H9 (cell line): ENCODE measurements at regions not wholly inside any gene's neighbourhood (a gene's known extent, or its start where the extent isn't known, plus 50 kb on each side); places are given as distances from the start of the nearest gene placed in this dataset.

ENCODE experiments used
- DNase-seq: peaks from one replicate; pipeline ENCODE4 v3.0.0-alpha.2; 2017
- H2AFZ ChIP-seq: one replicate; pipeline ENCODE4 v1.6.1; 2013; ENCODE audit warnings: mild to moderate bottlenecking, low read length, control low read depth, moderate library complexity
- H2AK5ac ChIP-seq: 2 replicates; pipeline ENCODE4 v1.6.1; 2013; ENCODE audit warnings: low read length, control low read depth, mixed read lengths; ENCODE audit not compliant: insufficient read length
- H2BK120ac ChIP-seq: one replicate; pipeline ENCODE4 v1.6.1; 2013; ENCODE audit warnings: low read depth, mild to moderate bottlenecking, low read length, control low read depth, inconsistent platforms; ENCODE audit not compliant: poor library complexity, severe bottlenecking
- H2BK12ac ChIP-seq: 2 replicates; pipeline ENCODE4 v1.6.1; 2013; ENCODE audit warnings: low read length, control low read depth, mixed read lengths, low read depth; ENCODE audit not compliant: insufficient read length
- H2BK15ac ChIP-seq: 2 replicates; pipeline ENCODE4 v1.6.1; 2013; ENCODE audit warnings: low read depth, low read length, control low read depth
- H2BK20ac ChIP-seq: one replicate; pipeline ENCODE4 v1.6.1; 2013; ENCODE audit warnings: low read depth, mild to moderate bottlenecking, low read length, control low read depth, inconsistent platforms; ENCODE audit not compliant: poor library complexity, severe bottlenecking
- H2BK5ac ChIP-seq: 2 replicates; pipeline ENCODE4 v1.6.1; 2013; ENCODE audit warnings: low read length, control low read depth, mixed read lengths; ENCODE audit not compliant: insufficient read length
- H3K14ac ChIP-seq: 2 replicates; pipeline ENCODE4 v1.6.1; 2013; ENCODE audit warnings: low read length, control low read depth; ENCODE audit not compliant: insufficient read depth
- H3K18ac ChIP-seq: 2 replicates; pipeline ENCODE4 v1.6.1; 2013; ENCODE audit warnings: low read depth, mild to moderate bottlenecking, mixed read lengths, low read length, control low read depth; ENCODE audit not compliant: insufficient read length
- H3K23ac ChIP-seq: 2 replicates; pipeline ENCODE4 v1.6.1; 2013; ENCODE audit warnings: low read length, control low read depth, mixed read lengths, low read depth; ENCODE audit not compliant: insufficient read length
- H3K23me2 ChIP-seq: 2 replicates; pipeline ENCODE4 v1.6.1; 2013; ENCODE audit warnings: low read depth, mild to moderate bottlenecking, mixed read lengths, low read length, control low read depth; ENCODE audit not compliant: insufficient read length, poor library complexity, severe bottlenecking
- H3K27ac ChIP-seq: 2 replicates; pipeline ENCODE4 v1.5.1; 2013; ENCODE audit warnings: low read length, control low read depth, mixed read lengths, low read depth; ENCODE audit not compliant: insufficient read length
- H3K27me3 ChIP-seq: 2 replicates; pipeline ENCODE4 v1.6.1; 2013; ENCODE audit warnings: low read length, control low read depth, inconsistent platforms; ENCODE audit not compliant: insufficient read depth
- H3K4ac ChIP-seq: 2 replicates; pipeline ENCODE4 v1.6.1; 2013; ENCODE audit warnings: low read depth, mild to moderate bottlenecking, control low read depth, inconsistent platforms, low read length, moderate library complexity
- H3K4me1 ChIP-seq: 2 replicates; pipeline ENCODE4 v1.6.1; 2013; ENCODE audit warnings: low read length, control low read depth, inconsistent platforms; ENCODE audit not compliant: insufficient read depth
- H3K4me2 ChIP-seq: 2 replicates; pipeline ENCODE4 v1.6.1; 2013; ENCODE audit warnings: low read length, control low read depth, mixed read lengths; ENCODE audit not compliant: insufficient read length, insufficient read depth
- H3K56ac ChIP-seq: 2 replicates; pipeline ENCODE4 v1.6.1; 2013; ENCODE audit warnings: low read depth, mild to moderate bottlenecking, mixed read lengths, low read length, control low read depth; ENCODE audit not compliant: insufficient read length
- H3K79me1 ChIP-seq: 2 replicates; pipeline ENCODE4 v1.6.1; 2013; ENCODE audit warnings: low read depth, mild to moderate bottlenecking, moderate library complexity, low read length, control low read depth, inconsistent platforms; ENCODE audit not compliant: insufficient read depth, poor library complexity, severe bottlenecking
- H3K79me2 ChIP-seq: 2 replicates; pipeline ENCODE4 v1.6.1; 2013; ENCODE audit warnings: low read length, control low read depth, inconsistent platforms; ENCODE audit not compliant: insufficient read depth
- H3K9ac ChIP-seq: 2 replicates; pipeline ENCODE4 v1.6.1; 2013; ENCODE audit warnings: low read length, control low read depth, mixed read lengths; ENCODE audit not compliant: insufficient read length; ENCODE audit errors: extremely low read depth
- H3K9me3 ChIP-seq: one replicate; pipeline ENCODE4 v1.6.1; 2013; ENCODE audit warnings: low read depth, low read length, inconsistent platforms; ENCODE audit not compliant: control insufficient read depth
- H3T11ph ChIP-seq: one replicate; pipeline ENCODE4 v1.6.1; 2013; ENCODE audit warnings: mild to moderate bottlenecking, low read length, control low read depth, inconsistent platforms
- H4K20me1 ChIP-seq: one replicate; pipeline ENCODE4 v1.6.1; 2013; ENCODE audit not compliant: control insufficient read depth, insufficient read length, insufficient read depth
- H4K5ac ChIP-seq: 2 replicates; pipeline ENCODE4 v1.6.1; 2013; ENCODE audit warnings: low read depth, mild to moderate bottlenecking, mixed read lengths, low read length, control low read depth; ENCODE audit not compliant: insufficient read length
- H4K8ac ChIP-seq: replicated peaks from 2 replicates; pipeline ENCODE4 v1.6.1; 2013; ENCODE audit warnings: low read length, control low read depth, mixed read lengths, low read depth; ENCODE audit not compliant: insufficient read length
- H4K91ac ChIP-seq: 2 replicates; pipeline ENCODE4 v1.6.1; 2013; ENCODE audit warnings: low read depth, mild to moderate bottlenecking, moderate library complexity, mixed read lengths, low read length, control low read depth; ENCODE audit not compliant: insufficient read length
- H3K27ac Mint-ChIP-seq, 3 experiments: 2 replicates in 2 of 3; 3 replicates in 1 of 3; pipeline ENCODE4 v1.8.0; 2020 to 2021; ENCODE audit warnings: mixed read lengths in 3 of 3, mild to moderate bottlenecking in 1 of 3, moderate library complexity in 1 of 3
- H3K27me3 Mint-ChIP-seq: 2 replicates; pipeline ENCODE4 v1.8.0; 2021; ENCODE audit warnings: low read depth, mild to moderate bottlenecking, moderate library complexity, mixed read lengths
- H3K36me3 Mint-ChIP-seq, 3 experiments: 2 replicates in 2 of 3; 3 replicates in 1 of 3; pipeline ENCODE4 v1.8.0; 2020 to 2021; ENCODE audit warnings: low read depth in 3 of 3, mixed read lengths in 3 of 3; ENCODE audit not compliant: insufficient read depth in 1 of 3
- H3K4me1 Mint-ChIP-seq, 2 experiments: 2 replicates each; pipeline ENCODE4 v1.8.0; 2020; ENCODE audit warnings: mixed read lengths in 2 of 2
- H3K4me3 Mint-ChIP-seq, 2 experiments: 2 replicates in 1 of 2; 3 replicates in 1 of 2; pipeline ENCODE4 v1.8.0; 2020 to 2021; ENCODE audit warnings: mild to moderate bottlenecking in 2 of 2, mixed read lengths in 2 of 2, moderate library complexity in 1 of 2
- H3K9me3 Mint-ChIP-seq, 2 experiments: 2 replicates in 1 of 2; 3 replicates in 1 of 2; pipeline ENCODE4 v1.8.0; 2020; ENCODE audit warnings: mild to moderate bottlenecking in 2 of 2, mixed read lengths in 2 of 2, moderate library complexity in 1 of 2
- CTCF ChIP-seq: fragments of 200-600 bp; sonication (generic); conservative IDR thresholded peaks from 3 replicates; pipeline ENCODE4 v1.8.0; 2021; ENCODE audit warnings: antibody characterized with exemption, mild to moderate bottlenecking
- WGBS: extraction: QIAGEN DNeasy Blood & Tissue Kit; methylation state at CpG from one replicate; pipeline ENCODE4 v1.1.7; 2013; ENCODE audit warnings: missing lambda C conversion rate, low lambda C conversion rate, mixed read lengths; ENCODE audit not compliant: insufficient read length; ENCODE audit errors: extremely low coverage; 5-methylcytosine and 5-hydroxymethylcytosine counted together

- no peaks in the 10 kb centered on the region for H3K27me3 ChIP-seq
- H3K36me3 Mint-ChIP-seq = no peaks in the 10 kb centered on the region
- no peaks in the 10 kb centered on the region for H3K79me1 ChIP-seq
- H3K27ac ChIP-seq = no peak overlapping the region
- TF ChIP-seq CTCF = no peak
- H4K20me1 ChIP-seq = peaks cover 2% of the 10 kb centered on the region
- no peaks in the 10 kb centered on the region for H3K9me3 ChIP-seq
- no peak overlapping the region for H3K9ac ChIP-seq
- H2BK20ac ChIP-seq = no peak overlapping the region
- no peak overlapping the region for H3K4ac ChIP-seq
- H3K9me3 Mint-ChIP-seq = no peaks in the 10 kb centered on the region; a peak in 1 of 5 replicates
- H4K91ac ChIP-seq = no peak overlapping the region
- peaks cover 2 to 7% of the 10 kb centered on the region in 2 experiments for H3K4me1 Mint-ChIP-seq
- no peak overlapping the region for H3K18ac ChIP-seq
- H3K27me3 Mint-ChIP-seq = peaks cover 6% of the 10 kb centered on the region; the same call in 1 of the 2 replicates
- no peak overlapping the region for H2BK12ac ChIP-seq
- no peak overlapping the region for H3T11ph ChIP-seq
- no peaks in the 10 kb centered on the region for H3K79me2 ChIP-seq
- no peak overlapping the region for H2BK15ac ChIP-seq
- no peak overlapping the region for H2BK120ac ChIP-seq
- H4K8ac ChIP-seq = no peak overlapping the region
- no peak overlapping the region for H3K14ac ChIP-seq
- no peak overlapping the region for H3K56ac ChIP-seq
- no peaks in the 10 kb centered on the region for H3K4me1 ChIP-seq
- no CpG with 5 or more reads among the region's 2 CpGs for WGBS
- H3K23me2 ChIP-seq = no peaks in the 10 kb centered on the region
- no peak overlapping the region; a peak in 1 of 7 replicates for H3K27ac Mint-ChIP-seq
- H3K4me2 ChIP-seq = no peak overlapping the region
- no peak overlapping the region for H2AFZ ChIP-seq
- H2AK5ac ChIP-seq = no peak overlapping the region
- no peak overlapping the region for H3K4me3 Mint-ChIP-seq
- H2BK5ac ChIP-seq = no peak overlapping the region
- no peak overlapping the region for H3K23ac ChIP-seq
- H4K5ac ChIP-seq = no peak overlapping the region
- DNase-seq = no peak
Measured at GRCh38 chr10:94103192-94103591, 109.5 kb downstream of the PLCE1 start.
